Posterior vena cava (tissue), 2 donors: ENCODE measurements at regions not wholly inside any gene's neighbourhood (a gene's known extent, or its start where the extent isn't known, plus 50 kb on each side); places are given as distances from the start of the nearest gene placed in this dataset.

ENCODE experiments used
- DNase-seq: peaks from one replicate; pipeline ENCODE4 v3.0.0-alpha.2; 2020; ENCODE audit warnings: low spot score
- intact Hi-C, 2 donors: fragments of 100-400 bp; cut with DNase I; formaldehyde crosslinking; loops; one replicate each; pipeline versions ENCODE4 v1.14.1 to v1.14.2; 2022 to 2023
- donor health status: DM: yes; HTN: yes; CAD: no.
- donor health status: DM: yes; HTN: yes; CAD: no.

DNA sequence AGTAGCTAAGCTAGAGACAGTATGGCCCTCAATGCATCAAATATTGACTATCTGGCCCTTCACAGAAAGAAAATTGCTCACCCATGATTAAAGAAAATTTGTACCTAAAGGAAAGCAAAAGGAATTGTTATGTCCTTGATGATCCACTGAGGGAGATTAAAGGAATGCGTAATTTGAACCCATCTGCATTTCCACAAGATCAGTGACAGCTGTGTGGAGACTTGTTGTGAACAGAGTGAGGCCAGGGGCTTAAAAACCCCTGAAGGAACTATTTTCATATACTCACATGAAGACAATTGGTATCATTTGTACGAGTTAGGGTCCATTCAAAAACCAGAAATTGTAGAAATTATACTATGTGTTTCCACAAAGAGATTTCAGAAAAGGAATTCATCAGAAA lies 1908.1 kb upstream of the SEL1L start:
- intact Hi-C loops: no loop called here
- DNase-seq: no peak

DNA sequence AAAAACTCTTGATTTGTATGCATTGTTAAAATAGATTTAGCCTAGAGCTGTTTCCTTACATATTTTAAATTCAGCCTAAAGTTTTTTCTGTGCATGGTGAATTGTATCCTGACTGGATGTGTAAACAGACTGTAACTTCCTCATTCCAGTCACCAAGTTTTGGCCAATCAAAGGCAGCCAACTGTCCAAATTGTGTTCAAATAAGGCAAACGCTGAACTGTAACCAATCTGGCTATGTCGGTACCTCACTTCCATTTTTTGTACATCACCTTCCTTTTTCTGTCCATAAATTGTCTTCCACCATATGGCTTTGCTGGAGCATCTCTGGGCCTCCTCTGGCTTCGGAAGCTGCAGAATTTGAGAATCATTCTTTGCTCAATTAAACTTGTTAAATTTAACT lies 1921.9 kb upstream of the SEL1L start:
- intact Hi-C loops: no loop called here
- DNase-seq: no peak

DNA sequence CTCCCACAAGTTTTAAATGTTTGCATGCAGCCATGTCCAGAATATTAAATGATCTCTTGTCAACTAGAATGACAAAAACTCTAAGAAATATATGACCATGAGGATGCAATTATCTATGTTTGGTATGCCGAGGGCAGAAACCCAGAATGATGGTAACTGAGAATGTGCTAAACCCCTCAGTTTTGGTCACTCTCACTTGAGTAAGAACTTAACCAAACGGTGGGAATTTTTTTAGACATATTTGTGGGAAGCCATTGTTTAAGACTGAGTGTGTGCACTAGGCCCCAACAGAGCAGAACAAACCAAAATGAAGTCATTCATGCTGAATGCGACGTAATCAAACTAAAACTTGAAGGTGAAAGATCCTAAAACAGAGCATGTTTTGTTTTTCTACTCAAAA lies 1927.9 kb upstream of the SEL1L start:
- intact Hi-C loops: loop anchor here in 1 of 2 donors (10.0 kb wide), 1 partner anchor 607 kb away; no protein-coding TSS in a partner anchor
- DNase-seq: no peak

DNA sequence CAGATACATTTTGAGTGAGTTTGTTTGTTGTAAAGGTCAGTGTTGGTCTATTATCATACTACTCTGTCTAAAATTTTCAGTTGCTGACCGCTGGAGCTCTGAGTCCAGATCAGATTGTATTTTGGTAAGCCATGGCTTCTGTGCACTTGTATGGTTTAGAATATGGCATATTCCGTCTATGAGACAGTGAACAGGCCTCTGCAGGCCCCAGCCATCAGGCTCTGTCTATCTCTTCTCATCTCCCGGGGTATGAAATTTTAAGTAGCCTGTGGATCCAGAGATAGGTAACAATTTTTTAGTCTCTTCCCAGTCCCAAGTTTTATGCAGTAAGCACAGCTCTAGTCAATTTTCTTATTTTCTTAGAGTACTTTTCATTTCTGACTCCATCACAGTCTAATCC lies 1929.1 kb upstream of the SEL1L start:
- intact Hi-C loops: loop anchor here in 1 of 2 donors (10.0 kb wide), 1 partner anchor 608 kb away; no protein-coding TSS in a partner anchor

DNA sequence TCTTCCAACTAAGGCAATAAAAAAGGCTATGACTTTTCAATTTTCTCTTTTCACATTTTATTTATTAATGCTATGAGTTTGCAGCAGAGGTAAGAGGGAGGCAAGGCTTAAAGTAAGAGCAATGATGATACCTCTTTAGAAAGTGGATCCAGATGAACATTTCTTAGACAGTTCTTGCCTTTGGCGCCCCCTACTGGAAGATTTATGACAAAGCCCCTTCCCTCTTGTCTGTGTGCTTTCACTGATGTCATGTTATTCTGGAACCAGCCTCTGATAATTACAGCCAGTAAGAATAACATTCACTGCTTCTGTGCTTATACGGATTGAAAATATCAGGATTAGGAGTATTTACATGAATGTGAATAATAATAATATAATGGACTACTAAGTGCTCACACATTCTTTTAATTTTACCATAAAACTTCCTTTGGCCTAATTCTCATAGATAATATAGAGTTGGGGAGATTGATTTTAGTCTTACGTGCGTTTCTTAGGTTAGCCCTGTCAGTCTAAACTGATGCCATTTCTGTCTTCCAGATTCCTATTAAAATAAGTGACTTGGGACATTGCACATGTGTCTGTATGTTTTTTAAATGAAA lies 1929.9 kb upstream of the SEL1L start:
- intact Hi-C loops: loop anchor here in 1 of 2 donors (10.0 kb wide), 1 partner anchor 609 kb away; no protein-coding TSS in a partner anchor
- DNase-seq: no peak

More for the DNA sequence above, 1929.1 kb upstream of the SEL1L start:
- no peak for DNase-seq

DNA sequence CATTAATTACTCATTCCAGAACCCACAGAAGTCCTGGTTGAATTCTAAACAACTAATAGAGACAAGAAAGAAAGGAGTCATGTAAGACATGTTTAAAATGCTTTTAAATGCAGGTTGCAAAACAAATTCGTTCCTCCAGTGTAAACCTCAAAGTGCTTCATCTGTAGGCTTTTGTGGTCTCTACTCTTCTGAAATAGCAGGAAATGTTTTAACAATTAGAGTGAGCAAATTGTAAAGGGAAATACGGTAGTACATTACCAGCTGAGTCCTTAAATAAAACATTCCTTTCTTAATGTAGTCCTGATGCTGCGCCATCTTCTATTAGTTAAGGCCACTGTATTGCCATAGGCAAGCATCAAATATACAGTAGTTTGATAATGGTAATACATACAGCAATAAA lies 1934.2 kb upstream of the SEL1L start:
- DNase-seq: no peak
- intact Hi-C loops: loop anchor here in 1 of 2 donors (10.0 kb wide), 1 partner anchor 613 kb away; no protein-coding TSS in a partner anchor

DNA sequence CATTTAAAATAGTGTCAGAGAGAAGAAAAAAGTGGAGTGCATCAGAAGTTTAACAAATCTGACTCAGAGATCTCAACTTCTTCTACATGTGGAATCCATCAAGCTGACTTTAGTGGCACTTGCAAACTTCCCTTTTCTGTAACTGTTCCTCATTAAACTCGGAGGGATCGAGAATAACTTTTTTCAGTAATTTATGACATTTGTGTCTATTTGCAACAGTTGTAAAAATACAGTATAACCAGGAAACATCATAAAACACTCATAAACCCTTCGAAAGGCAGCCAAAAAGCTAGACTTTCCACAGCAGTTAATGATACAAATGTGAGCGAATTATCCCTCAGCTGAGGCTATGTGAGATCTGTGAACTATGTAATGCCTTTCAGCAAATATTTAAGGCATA lies 1936.8 kb upstream of the SEL1L start:
- intact Hi-C loops: no loop called here
- DNase-seq: no peak

DNA sequence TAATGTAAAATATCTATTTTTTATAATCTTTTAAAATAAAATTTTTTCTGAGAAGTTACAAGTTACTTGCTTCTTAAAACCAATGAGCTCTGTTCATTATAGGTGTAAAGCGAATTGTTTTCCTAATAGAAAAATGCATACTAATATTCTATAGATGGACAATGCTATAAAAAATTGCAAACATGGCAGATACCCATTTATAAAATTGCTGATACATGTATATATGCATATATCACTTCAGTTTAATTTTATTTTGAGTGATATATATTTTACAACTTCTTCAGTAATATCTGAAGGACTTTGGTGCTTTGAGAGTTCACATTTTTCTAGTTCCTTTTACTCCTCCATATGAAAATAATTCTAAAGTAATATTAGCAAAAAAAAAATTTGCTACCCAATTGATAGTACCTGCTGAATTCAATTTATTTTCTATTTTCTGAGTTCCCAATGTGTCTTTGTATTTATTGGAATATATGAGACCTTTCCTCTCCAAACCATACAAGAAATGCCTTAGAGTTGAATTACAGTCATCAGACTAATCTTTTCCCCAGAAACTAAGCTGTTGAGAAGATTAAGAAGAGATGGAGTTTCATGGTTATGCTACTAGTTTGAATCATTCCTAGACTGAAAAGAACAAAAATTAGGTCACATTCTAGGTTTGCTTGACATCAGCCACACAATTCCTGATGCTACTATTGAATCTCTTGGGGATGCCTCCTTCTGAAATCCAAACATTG lies 1937.5 kb upstream of the SEL1L start:
- DNase-seq: no peak
- intact Hi-C loops: no loop called here

DNA sequence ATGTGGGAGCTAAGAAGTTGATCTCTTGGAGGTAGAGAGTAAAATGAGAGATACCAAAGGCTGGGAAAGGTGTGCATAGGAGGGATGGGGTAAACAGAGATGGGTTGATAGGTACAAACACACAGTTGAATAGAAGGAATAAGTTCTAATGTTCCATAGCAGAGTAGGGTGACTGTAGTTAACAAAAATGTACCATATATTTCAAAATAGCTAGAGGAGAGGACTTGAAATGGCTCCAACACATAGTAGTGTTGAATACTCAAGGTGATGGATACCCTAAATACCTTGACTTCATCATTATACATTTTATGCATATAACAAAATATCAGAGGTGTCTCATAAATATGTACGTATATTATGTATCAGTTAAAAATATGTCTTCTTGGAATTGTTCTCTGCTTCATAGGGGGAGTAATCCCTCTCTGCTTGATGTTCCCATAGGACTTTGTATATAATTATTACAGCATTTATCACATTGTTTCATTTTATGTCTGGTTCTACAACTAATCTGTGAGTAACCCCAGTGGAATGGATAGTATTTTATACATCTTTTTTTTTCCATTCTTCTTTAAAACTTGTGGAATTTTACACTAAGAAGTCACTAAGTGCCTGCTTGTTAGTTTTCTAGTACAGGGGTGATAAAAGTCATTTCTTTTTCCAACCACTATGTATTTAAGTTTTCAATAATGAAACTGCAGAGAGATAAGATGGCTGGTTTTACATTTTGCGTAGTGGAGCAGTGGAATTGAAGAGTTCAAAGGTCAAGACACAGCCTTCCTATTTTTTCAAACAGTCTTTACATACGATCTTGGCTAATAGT lies 1940.0 kb upstream of the SEL1L start:
- DNase-seq: no peak
- intact Hi-C loops: no loop called here

DNA sequence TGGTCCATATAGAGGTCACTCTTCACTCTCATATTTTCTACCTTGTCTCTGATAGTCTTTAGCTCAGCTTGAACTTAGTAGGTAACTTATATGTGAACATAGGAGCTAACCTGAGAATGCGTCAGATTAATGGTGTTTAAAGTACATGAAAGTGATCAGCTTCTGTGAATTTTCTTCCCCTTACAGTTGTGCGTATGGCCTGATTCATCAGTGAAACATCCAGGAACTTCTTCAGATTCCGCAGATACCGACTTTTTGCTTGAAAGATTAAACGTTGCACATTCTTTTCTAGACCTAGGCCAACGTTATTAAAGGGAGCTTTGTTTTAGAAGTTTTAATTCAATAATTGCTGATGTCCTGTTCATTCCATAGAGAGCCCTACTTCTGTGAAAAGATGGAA lies 1945.1 kb upstream of the SEL1L start:
- intact Hi-C loops: no loop called here
- no peak for DNase-seq

DNA sequence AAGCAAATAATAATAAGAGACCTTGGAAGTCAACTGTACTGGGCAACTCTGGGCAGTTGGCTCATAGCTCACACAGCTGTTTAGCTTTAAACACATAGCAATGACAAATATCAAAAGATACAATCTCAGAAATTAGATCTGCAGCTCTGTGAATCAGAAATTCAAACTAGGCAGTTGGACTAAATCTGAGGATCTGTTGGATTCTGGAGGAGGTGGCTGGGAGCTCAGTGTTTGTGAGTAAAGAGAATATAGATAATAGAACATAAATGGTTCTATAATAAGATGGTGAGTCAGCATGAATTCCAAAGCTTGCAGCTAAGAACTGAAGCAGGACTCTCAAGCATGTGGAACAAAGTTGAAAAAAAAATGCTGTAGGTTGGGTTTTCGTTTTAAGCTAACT lies 1949.4 kb upstream of the SEL1L start:
- intact Hi-C loops: no loop called here
- DNase-seq: no peak

DNA sequence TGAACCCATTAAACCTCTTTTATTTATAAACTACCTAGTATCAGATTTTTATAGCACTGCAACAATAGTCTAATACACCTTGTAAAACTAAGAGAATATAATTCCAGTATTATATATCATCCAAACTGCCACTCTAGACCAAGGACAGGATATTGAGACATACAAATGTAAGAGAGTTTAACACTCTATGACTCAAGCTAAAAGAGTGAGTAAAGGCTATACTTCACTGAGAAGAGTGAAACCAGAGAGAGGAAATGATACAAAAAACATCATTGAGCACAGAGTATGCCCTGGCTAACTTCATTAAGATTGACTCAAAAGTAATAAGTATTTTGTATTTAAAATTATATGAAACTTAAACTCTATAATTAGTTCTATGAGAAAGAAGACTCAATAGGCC lies 1951.9 kb upstream of the SEL1L start:
- intact Hi-C loops: no loop called here
- DNase-seq: no peak

DNA sequence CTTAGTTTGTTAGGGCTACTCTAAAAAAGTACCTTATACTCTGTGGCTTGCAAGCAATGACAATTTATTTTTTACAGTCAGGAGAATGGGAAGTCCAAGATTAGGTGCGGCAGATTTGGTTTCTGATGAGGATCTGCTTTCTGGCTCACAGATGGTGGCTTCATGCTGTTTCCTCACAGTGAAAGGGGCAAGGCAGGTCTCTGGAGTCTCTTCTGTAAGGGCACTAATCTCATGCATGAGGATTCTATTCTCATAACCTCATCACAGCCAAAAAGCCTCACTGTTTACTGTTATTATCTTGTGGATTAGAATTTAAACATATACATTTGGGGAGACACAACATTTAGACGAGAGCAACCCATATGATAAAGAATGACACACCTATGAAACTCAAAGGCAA lies 1957.4 kb upstream of the SEL1L start:
- intact Hi-C loops: no loop called here
- DNase-seq: no peak

DNA sequence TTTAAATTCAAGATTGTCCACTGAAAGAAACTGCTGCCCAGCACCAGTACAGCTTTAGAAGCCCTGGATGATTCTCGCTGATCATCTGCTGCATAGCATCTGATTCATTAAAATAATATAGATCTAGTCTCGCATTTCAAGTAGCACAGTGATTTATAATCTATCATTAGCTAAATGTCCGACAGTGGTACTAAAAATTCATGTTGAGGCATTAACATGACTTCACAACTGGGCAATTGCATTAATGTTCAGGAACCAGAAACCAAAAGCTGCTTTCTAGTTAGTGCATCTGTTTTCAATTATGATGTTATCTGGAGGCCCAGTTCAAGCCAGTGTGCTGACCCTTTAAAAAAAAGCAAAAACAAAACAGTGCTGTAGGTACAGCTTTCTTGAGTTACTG lies 1987.2 kb upstream of the SEL1L start:
- intact Hi-C loops: no loop called here
- no peak for DNase-seq

DNA sequence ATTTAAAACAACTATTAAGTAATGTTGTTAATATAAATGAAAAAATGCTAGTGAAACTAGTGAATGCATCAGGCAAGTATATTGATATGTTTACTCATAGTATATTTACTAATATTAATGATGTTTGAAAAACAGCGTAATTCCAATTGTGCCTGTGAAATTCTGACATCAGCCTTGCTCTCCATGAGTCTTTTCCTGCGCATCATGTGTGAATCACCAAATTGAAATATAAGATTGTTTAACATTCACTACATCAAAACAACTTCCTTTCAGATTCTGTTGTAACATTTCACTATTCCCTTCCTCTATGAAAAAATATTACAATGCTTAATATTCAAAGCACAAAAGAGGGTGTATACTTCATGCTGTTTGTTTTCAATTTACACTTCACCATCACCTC lies 1995.9 kb upstream of the SEL1L start:
- intact Hi-C loops: no loop called here
- no peak for DNase-seq

DNA sequence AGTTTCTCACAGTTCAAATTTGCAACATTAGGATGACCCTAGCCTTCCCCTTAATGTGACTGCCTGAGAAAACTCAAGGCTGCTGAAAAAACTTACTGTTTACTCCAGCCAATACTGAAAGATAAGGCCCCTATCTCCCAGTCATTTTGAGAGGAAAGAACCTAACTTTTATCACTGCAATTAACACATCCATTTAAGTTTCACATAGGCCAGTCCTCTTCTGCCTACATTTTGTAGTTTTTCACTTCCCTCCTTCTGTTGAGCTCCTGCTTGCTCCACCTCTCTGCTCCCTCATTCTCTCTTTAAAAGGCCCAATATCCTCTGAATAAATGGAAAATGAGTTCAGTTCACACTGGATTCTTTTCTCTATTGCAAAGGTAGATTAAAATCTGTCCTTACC lies 1996.2 kb upstream of the FLRT2 start:
- intact Hi-C loops: no loop called here

DNA sequence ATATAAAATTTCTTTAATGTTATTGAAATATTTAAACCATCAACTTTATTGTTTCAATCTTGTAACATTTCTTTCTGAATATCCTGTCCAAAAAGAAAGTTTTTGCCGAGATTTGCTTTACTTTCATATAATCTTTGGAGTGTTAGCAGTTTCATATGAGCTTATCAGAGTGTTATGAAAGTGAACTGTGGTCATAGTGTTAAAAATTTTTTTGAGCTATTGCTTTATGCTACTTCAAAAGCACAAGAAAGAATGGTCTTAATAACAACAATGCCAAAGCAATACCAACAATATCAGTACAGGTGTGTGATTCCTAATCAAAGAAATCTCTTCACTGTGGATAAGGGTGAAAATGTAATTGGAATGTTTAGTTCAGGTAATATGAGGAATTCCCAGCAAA lies 1994.9 kb upstream of the FLRT2 start:
- no peak for DNase-seq
- intact Hi-C loops: no loop called here

More for the DNA sequence above, 1996.2 kb upstream of the FLRT2 start:
- DNase-seq: no peak

DNA sequence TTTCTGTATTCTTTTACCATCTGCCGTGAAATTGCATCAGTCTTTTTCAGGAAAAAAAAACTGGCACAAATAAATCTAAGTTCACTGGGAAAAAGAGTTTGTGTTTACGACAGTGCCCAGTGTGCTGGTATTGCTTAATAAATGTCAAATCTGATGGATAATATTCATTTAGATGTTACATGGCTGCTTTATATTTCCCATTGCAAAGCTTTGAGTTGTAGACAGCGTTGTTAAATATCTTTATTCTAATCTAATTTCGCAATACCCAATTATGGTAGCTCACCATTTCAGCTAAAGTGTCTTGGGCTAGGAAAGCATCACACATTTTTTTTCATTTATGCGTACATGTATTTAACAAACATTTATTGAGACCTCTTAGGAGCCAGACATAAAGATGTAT lies 1994.5 kb upstream of the FLRT2 start:
- intact Hi-C loops: no loop called here
- DNase-seq: no peak

DNA sequence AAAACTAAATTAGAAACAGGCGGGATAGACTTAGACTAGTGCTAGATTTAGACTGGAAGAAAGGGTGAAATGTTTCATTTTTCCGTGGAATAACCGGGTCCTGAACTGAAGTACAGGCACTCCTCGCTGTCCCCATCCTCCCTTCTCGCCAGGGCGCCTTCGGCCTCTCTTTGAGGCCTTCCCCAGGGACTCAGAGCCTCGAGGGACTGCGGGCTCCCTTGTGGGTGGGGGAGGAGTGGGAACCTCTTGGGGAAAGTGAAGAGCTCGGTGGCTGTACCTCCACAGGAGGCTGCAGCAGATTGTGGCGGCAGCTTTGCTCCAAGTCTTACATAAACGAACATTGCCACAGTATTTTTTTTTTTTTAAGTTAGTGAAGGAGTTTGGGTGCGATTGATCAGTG lies 1988.8 kb upstream of the FLRT2 start:
- intact Hi-C loops: no loop called here

DNA sequence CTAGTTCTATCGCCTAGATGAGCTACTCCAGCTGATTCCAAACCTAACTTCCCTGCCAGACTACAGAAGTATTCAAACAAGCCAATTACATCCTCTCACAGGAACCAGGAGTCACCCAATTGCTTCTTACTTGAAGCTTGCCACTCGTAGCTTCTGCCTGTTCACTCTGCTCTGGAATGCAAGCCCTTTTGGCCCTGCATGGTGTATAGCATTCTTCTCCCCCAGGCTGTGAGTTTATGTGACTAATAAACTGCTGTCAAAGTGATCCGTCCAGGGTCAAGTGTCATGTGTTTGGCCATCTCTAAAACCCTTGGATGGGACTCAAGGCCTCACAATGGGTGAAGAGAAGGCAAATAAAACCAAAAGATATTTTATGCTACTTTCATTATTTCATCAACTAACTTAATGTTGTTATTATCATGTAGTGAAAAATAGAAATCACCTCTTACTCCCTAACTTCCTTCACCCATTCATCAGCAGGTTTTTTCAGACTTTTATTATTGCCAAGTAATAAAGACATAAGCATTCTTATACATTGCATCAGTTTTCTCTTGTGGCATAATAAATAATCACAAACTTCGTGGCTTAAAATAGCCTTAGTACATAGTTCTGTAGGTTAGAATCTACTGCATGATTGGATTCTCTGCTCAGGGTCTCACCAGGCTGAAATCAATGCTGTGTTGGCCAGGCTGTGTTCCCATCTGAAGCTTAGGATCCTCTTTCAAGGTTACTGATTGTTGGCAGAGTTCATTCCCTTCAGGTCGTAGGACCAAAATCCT lies 1981.7 kb upstream of the FLRT2 start:
- intact Hi-C loops: no loop called here
- no peak for DNase-seq

More for the DNA sequence above, 1988.8 kb upstream of the FLRT2 start:
- no peak for DNase-seq
